AG08396 (cell line): ENCODE measurements at regions not wholly inside any gene's neighbourhood (a gene's known extent, or its start where the extent isn't known, plus 50 kb on each side); places are given as distances from the start of the nearest gene placed in this dataset.

Experiments
- DNase-seq: peaks from one replicate; pipeline ENCODE4 v3.0.0; 2012; ENCODE audit warnings: low spot score, mixed read lengths

- DNase-seq, result no peak
Observed at GRCh38 chr15:35771746-35772442, 225.9 kb upstream of the DPH6 start.

GRCh38 chr15:35774653-35775052, 228.7 kb upstream of the DPH6 start:
- no peak for DNase-seq

DNA sequence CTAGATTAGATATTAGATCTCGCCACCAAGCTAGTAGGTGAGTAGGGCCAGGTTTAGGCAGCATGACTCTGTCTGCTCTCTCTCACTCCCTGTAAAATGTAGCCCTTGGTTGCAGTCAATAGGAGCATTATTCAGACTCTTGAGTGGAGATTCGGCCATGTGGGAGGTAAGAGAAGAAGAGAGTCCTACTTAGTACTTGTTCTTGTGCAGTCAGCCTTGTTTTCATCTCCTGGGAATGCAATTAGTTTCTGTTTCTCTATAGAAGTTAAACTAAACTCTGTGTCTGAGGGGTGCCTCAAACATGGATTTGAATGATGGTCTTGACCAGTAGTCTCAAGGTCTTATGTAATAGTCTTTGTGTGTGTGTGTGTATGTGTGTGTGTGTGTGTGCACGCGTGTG, 229.5 kb upstream of the DPH6 start:
- DNase-seq, result no peak

DNA sequence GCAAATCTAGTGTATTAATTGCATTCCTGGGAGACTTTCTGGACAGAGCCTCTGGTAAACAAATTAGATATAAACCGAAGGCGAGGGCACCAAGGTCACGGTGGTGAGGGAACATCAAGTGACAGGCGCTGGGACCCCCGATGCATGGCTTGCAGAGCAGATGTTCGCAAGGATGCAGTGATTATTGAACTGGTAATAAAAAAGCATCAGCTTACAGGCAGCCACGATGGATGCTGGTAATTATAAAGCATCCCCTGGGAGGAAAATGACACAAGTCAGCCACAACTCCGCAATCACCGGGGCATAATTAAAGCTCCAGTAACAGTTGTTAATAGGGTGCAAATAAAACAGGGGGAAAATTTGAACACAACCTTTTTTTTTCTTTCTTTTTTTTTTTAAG, 231.1 kb upstream of the DPH6 start:
- no peak for DNase-seq

DNA sequence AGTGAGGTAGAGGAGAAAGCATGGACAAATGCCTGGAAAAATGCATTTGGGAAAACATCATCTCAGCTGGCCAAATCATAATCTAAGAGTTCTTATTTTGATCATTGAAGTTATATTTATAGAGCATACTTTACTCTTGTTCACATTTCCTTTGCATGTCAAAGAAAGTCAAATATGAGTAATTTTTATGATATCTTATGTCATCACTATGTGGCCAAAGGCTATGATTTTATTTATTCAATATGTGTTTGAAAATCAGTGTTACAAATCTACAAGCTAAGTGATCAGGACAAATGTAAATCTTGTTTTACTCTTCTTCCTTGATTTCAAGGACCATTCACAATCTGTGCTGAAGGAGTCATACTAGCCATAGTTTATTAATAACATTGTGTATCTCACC, 237.2 kb upstream of the DPH6 start:
- no peak for DNase-seq

- no peak for DNase-seq
Observed at GRCh38 chr15:35784745-35785144, 238.8 kb upstream of the DPH6 start.

DNA sequence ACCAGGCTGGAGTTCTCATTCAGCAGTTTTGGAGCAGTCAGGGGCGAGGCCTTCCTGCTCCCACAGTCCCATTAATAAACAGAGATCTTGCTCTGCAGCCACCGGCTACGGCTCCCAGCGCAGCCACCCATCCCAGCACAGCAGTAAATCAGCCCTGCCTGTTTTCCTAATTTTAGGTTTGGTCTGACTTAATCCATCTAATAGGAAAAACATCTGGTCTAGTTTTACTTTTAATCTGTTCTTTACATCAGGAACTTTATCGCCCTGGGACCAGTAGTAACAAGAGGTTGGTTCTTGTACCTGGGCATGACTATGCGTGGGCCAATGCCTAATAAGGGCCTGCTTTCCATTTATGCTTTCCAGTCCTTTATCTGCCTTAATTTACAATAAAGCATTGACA, 264.0 kb upstream of the DPH6 start:
- no peak for DNase-seq

DNA sequence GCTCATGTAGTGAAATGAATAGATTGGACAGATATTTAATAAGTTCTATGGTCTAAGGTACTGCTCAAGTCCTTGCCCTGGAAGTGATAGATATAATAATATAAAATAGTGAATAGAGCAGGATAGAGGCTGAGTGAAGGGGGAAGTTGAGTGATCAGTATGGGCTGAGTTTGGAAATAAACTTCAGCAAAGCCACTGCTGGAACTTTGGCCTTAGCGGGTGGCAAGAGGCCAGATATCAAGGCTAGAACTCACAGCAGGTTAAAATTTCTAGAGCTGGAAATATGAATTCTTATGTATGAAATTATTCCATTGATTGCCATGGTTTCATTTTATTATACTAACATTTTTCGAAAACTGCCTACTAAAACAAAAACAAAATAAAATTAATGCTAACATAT, 267.6 kb upstream of the DPH6 start:
- no peak for DNase-seq

DNA sequence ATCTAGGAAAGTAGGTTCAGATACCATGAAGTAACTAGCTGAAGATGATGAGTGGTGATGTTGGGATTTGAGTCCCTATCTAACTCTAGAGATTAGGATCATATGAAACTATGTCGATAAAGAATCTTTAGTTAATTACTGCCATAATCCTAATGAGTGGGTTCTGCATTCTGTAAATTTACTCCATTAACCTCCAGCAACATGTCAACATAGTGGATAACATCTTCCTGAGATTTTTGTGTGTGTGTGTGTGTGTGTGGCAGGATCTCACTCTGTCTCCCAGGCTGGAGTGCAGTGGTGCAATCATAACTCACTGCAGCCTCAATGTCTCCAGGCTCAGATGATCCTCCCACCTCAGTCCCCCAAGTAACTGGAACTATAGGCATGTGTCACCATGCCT, 272.9 kb upstream of the DPH6 start:
- no peak for DNase-seq

DNA sequence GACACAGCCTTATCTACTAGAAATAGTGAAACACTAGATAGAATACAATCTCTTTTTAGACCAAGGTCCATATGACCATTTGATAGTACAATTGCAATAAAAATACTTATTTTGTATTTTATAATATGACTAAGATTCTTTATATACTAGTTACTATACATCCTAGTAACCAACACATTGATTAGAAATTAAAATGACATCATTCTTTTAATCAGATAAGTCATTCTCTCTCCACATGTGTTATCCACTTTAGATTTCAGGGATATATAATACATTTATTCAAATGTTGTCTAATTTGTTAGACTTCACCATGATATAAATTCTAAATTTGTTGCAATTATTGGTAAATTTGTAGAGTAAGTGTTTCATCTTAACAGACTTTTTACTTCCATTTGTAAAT, 276.2 kb upstream of the DPH6 start:
- no peak for DNase-seq

GRCh38 chr15:35827141-35827540, 281.2 kb upstream of the DPH6 start:
- DNase-seq, result no peak

GRCh38 chr15:35827911-35828310, 281.9 kb upstream of the DPH6 start:
- no peak for DNase-seq

- DNase-seq, result no peak
Observed at GRCh38 chr15:35833581-35833980, 287.6 kb upstream of the DPH6 start.

DNA sequence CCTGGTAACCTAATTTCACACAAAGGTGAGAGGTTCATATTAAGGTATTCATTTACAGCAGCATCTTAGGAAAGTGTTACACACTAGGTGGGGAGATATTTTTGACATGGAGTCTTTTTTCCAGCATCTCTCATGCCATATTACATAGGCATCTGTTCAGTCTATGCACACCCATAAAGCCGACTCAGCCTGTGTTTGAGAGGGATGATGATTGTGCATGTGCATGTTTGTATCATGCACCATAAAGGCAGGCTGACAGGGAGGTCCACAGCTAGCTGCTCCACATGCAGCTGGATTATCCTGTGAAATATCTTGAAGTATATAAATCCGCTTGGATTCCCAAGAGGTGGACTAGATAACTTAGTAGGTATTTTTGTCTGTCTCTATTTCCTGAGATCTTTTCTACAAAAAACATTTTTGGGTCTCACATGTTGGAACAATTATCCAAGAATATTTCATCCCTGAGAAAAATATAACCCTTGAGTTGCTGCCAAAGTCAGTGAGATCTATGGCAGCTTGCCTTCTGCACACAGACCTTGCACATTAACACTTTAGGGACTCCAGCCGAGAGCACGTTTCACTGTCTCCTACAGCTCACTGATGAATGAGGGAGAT, 288.4 kb upstream of the DPH6 start:
- DNase-seq, result no peak

DNA sequence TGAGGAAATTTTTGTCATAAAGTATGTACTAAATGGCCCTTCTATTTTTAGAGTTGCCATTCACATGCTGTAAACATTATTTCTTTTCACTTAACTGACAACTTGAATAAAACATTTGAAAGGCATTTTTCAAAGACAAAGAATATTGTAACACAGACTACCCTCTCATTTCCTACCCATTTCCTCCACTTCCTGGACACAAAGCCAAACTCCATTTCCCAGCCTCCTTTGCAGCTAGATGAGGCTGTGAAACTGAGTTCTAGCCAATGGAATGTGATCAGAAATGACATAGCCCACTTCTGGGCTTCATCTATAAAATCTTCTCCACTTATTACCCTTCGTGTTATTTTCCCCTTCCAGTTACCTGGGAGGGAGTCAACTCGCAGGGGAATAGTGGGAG, 288.9 kb upstream of the DPH6 start:
- DNase-seq, result no peak

DNA sequence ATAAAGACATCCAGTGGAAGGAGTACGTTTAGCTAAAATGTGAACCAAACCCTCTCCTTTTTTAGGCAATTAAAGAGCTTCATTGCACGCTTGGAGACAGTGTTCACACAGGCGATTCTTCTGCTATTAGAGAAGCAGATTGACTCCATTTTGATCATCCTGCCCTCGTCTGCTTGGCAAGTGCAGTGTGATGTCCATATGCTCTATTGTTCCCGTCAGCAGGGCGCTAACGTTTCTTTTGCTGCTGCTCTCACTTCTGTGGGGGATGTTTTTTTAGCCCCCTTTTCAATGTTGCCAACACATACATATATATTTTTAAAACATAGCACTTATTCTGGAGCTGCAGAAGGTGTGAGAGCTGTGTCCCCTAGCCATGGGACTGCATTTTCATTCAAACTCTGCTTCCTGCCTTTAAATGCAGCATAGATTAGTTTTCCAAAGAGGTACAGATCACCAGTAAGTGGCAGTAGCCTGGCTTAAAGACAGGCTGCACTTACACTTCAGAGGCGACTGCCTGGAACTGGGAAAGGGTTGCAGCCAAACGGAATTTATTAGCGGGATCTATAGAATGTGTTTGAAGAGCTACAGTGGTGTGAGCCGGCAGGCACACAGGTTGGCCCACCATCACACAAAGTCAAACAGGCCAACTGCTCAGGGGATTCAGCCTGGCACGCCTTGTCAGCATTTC, 292.6 kb upstream of the DPH6 start:
- no peak for DNase-seq

- DNase-seq, result no peak
Observed at GRCh38 chr15:35842631-35843030, 296.7 kb upstream of the DPH6 start.

DNA sequence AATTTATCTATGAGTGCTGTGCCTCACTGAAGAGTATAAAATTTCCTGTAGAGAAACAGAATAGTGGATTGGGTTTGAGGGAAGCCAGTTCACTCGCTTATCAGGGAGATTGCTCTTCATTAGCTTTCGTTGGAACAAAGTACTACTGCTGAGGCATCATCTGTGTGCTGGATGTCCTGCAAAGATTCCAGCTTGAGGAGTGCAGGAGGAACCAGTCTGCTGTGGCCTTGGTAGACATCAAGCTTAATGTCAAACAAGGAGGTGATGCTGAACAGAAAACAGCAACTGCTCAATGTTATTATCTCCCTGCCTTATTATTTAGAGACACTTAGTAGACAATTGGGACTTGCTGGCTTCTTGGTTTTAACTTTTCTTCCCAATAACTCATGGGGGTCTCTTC, 297.5 kb upstream of the DPH6 start:
- no peak for DNase-seq

GRCh38 chr15:35850284-35850683, 304.3 kb upstream of the DPH6 start:
- DNase-seq, result no peak

GRCh38 chr15:35851491-35851890, 305.5 kb upstream of the DPH6 start:
- no peak for DNase-seq

DNA sequence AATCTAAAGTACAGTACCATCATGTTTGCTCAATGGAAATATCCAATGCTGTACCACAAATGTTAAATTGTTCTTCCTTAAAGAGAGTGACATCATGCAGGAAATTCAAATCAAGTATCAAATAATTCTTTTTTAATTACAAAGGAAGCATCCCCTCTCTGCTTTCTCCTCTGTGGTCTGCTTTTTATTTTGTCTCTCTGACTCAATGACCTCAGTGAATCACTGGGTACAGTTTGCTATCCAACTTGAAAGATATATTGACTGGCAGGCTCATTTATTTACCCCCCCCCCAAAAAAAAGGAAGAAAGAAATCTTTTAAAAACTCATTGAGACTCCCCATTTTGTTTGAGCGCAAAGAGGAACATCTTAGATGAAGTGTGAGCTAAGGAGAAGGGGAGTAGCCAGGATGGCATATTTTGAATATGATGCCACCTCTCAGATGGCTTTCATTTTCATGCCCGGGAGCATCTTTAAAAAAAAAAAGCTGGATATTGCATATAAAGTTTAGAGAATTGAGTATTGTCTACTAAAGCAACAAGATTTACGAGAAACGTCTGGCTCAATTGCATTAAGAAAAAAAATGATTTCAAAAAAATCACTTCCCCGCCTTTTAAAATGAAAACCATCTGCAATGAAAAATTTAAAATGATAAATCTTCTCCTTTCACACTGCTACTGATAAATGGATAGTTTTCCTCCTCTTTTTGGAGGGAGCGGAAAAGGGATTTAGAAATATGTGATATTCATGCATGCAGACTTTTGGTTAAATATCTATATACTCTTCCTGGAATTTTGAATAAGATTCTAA, 307.1 kb upstream of the DPH6 start:
- no peak for DNase-seq

DNA sequence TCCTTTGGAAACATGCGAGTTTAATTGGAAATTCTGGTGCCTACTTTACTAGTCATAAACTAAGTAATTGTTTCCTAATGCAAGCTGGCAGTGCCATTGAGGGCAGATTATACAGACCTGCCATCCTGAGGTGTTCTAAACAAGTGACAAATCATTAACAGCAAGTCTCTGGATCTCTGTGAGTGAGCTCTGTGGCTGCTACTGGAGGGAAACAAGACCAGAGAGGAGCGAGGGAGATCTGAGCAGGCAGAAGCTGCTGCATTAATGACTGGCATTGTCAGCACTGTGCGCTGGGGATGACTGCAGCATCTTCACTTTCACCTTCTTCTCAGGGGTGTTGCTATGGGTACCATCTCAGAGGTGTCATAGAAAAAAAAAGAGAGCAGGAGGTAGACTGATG, 308.4 kb upstream of the DPH6 start:
- DNase-seq, result no peak
